ENCODE measurements at regions not wholly inside any gene's neighbourhood (a gene's known extent, or its start where the extent isn't known, plus 50 kb on each side); places are given as distances from the start of the nearest gene placed in this dataset.

GRCh38 chr12:114902665-114903064 is 218.7 kb upstream of the TBX3 start:
- 0% methylated on average over 5 of the region's 5 CpGs for WGBS (ENCODE audit: insufficient coverage, low coverage, missing lambda C conversion rate)
- H2AFZ ChIP-seq (ENCODE audit: low read depth, low read length): no peak overlapping the region
- TF ChIP-seq ESRRB (CRISPR knock-in tag; IDR thresholded peaks at IDR 0.05; ENCODE audit: borderline replicate concordance) (no peak), JUND (IDR thresholded peaks at IDR 0.05; ENCODE audit: borderline replicate concordance, low read depth, low read length) (no peak), JUND (tag; IDR thresholded peaks at IDR 0.05; ENCODE audit: borderline replicate concordance, low read depth, low read length) (no peak), CBFB (CRISPR knock-in tag; IDR thresholded peaks at IDR 0.05) (no peak), HDAC2 (IDR thresholded peaks at IDR 0.05) (no peak), CBX8 (IDR thresholded peaks at IDR 0.05; ENCODE audit: borderline replicate concordance, extremely low read depth, low read depth, low read length, poor library complexity, severe bottlenecking) (no peak), NR2F6 (CRISPR knock-in tag; IDR thresholded peaks at IDR 0.05) (no peak), ZNF551 (CRISPR knock-in tag; IDR thresholded peaks at IDR 0.05) (no peak), AFF1 (IDR thresholded peaks at IDR 0.05; ENCODE audit: low read depth in 1 of 2, partially characterized antibody in 2 of 2) (no peak), MCM5 (IDR thresholded peaks at IDR 0.05; ENCODE audit: low read depth) (no peak), IRF9 (tag; IDR thresholded peaks at IDR 0.05) (no peak), ZNF655 (CRISPR knock-in tag; IDR thresholded peaks at IDR 0.05) (no peak), NFRKB (IDR thresholded peaks at IDR 0.05; ENCODE audit: low read depth) (no peak), CREBBP (IDR thresholded peaks at IDR 0.05; ENCODE audit: low read depth, low read length) (no peak), RFX1 (IDR thresholded peaks at IDR 0.05) (no peak), ZNF398 (CRISPR knock-in tag; IDR thresholded peaks at IDR 0.05) (no peak), SMAD1 (IDR thresholded peaks at IDR 0.05; ENCODE audit: low read depth, low read length, partially characterized antibody) (no peak)

More at GRCh38 chr12:114902665-114903064, 218.7 kb upstream of the TBX3 start:
- Histone ChIP-seq H3K27ac (ENCODE audit: extremely low read depth, low read depth, low read length) (no peak overlapping the region), H3K36me3 (ENCODE audit: control insufficient read depth, insufficient read depth, low read length) (no peaks in the 10 kb centered on the region), H3K27me3 (ENCODE audit: control insufficient read depth in 2 of 2, insufficient read depth in 2 of 2, low read length in 2 of 2) (no peaks in the 10 kb centered on the region), H3K9me3 (replicated peaks; ENCODE audit: control insufficient read depth, insufficient read depth, low read depth, low read length) (no peaks in the 10 kb centered on the region), H3K4me2 (ENCODE audit: insufficient read depth, low read length) (no peak overlapping the region), H3K79me2 (ENCODE audit: control insufficient read depth, insufficient read depth, low read length) (no peaks in the 10 kb centered on the region), H3K4me3 (no peak overlapping the region), H3K9me1 (ENCODE audit: control insufficient read depth, insufficient read depth, low read length) (no peaks in the 10 kb centered on the region), H3K9ac (ENCODE audit: insufficient read depth in 1 of 2, low read depth in 2 of 2, low read length in 2 of 2) (no peak overlapping the region), H3K4me1 (replicated peaks in 1 of 2; ENCODE audit: control insufficient read depth in 2 of 2, insufficient read depth in 2 of 2, low read length in 2 of 2) (no peaks in the 10 kb centered on the region), H4K20me1 (replicated peaks; ENCODE audit: control insufficient read depth, insufficient read depth, low read length) (no peaks in the 10 kb centered on the region)
- DNase-seq (ENCODE audit: extremely low read depth in 1 of 4, low spot score in 3 of 4) (no peak), ATAC-seq (no peak), FAIRE-seq (no peak)
- ChIA-PET POLR2A (no interaction called here), CTCF (ENCODE audit: low intra/inter-chr PET ratio) (no interaction called here)
- in situ Hi-C loops (cut with MboI): no loop called here
- no TSS peak for BruUV-seq (replicated peaks)
- intact Hi-C loops (cut with micrococcal nuclease): no loop called here

All from K562 (cell line).